ENCODE measurements at regions not wholly inside any gene's neighbourhood (a gene's known extent, or its start where the extent isn't known, plus 50 kb on each side); places are given as distances from the start of the nearest gene placed in this dataset.

DNA sequence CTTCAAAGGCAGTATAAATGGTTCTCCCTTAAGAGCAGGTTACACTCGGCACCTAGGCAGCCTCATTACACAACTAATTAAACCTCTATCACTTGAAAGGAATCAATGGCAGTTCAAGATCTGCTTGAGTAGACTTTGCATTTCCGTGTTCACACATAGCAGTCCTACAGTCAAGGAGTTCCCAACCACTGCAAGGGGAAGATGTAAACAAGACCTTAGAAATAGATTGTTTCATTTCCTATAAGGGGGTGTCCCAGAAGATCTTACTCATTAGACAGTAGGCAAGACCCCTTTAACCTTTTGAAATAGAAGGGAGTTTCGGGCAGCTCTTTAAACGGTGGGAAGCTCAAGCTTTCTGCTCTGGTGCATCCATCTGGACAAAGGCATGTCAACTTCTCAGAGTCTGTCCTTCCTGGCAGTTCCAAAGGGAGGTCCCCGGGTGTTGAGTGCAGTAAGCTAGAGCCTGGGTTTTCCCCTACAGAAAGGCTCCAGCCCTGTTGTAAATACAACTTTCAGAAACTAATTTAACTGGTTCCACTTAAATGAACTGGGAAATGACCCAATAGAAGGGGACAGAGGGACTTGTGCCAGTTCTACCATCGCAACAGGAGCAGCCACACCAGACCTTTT, 150.8 kb downstream of the RBMX2 start:
- TF ChIP-seq, protein P1, sequence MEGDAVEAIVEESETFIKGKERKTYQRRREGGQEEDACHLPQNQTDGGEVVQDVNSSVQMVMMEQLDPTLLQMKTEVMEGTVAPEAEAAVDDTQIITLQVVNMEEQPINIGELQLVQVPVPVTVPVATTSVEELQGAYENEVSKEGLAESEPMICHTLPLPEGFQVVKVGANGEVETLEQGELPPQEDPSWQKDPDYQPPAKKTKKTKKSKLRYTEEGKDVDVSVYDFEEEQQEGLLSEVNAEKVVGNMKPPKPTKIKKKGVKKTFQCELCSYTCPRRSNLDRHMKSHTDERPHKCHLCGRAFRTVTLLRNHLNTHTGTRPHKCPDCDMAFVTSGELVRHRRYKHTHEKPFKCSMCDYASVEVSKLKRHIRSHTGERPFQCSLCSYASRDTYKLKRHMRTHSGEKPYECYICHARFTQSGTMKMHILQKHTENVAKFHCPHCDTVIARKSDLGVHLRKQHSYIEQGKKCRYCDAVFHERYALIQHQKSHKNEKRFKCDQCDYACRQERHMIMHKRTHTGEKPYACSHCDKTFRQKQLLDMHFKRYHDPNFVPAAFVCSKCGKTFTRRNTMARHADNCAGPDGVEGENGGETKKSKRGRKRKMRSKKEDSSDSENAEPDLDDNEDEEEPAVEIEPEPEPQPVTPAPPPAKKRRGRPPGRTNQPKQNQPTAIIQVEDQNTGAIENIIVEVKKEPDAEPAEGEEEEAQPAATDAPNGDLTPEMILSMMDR (IDR thresholded peaks at IDR 0.05; ENCODE audit: insufficient read depth, low read depth, low read length) = no peak
- no peak for TF ChIP-seq EZH2 (IDR thresholded peaks at IDR 0.05; ENCODE audit: insufficient read depth, low read length)

All from astrocyte (in vitro differentiated cells and primary cell).